SU-DHL-6 (cell line): ENCODE measurements at regions not wholly inside any gene's neighbourhood (a gene's known extent, or its start where the extent isn't known, plus 50 kb on each side); places are given as distances from the start of the nearest gene placed in this dataset.

Source experiments
- H2AFZ ChIP-seq: fragments of 200-600 bp; sonication (generic); 2 replicates; pipeline ENCODE4 v1.6.1; 2014; ENCODE audit warnings: low read depth, mild to moderate bottlenecking, moderate library complexity, mixed read lengths, antibody characterized with exemption, low read length; ENCODE audit not compliant: severe bottlenecking
- H3F3A ChIP-seq: fragments of 200-600 bp; shearing (Covaris generic); 2 replicates; pipeline ENCODE4 v1.6.0; 2016; ENCODE audit warnings: antibody characterized with exemption, mild to moderate bottlenecking; ENCODE audit not compliant: insufficient read depth
- H3K27ac ChIP-seq: fragments of 200-600 bp; sonication (generic); 2 replicates; pipeline ENCODE4 v1.5.1; 2016; ENCODE audit warnings: low read depth, mild to moderate bottlenecking, low read length, moderate library complexity, mixed read lengths
- H3K27me3 ChIP-seq: fragments of 200-600 bp; sonication (generic), shearing (Covaris generic); 2 replicates; pipeline ENCODE4 v1.6.0; 2014; ENCODE audit warnings: mild to moderate bottlenecking, low read length
- H3K36me3 ChIP-seq: fragments of 200-600 bp; sonication (generic); 2 replicates; pipeline ENCODE4 v1.6.1; 2014; ENCODE audit warnings: mild to moderate bottlenecking, low read length, mixed read lengths
- H3K4me2 ChIP-seq: fragments of 300-600, 200-600 bp; shearing (Covaris generic), sonication (generic); 2 replicates; pipeline ENCODE4 v1.6.0; 2014; ENCODE audit warnings: low read length, low read depth, mild to moderate bottlenecking; ENCODE audit not compliant: poor library complexity, severe bottlenecking
- H3K4me3 ChIP-seq: fragments of 200-600 bp; sonication (generic); 2 replicates; pipeline ENCODE4 v1.5.1; 2014; ENCODE audit warnings: antibody characterized with exemption, low read length, mild to moderate bottlenecking, mixed read lengths; ENCODE audit not compliant: insufficient read depth, poor library complexity, severe bottlenecking
- H3K79me2 ChIP-seq: fragments of 200-600 bp; sonication (generic); 2 replicates; pipeline ENCODE4 v1.6.1; 2014; ENCODE audit warnings: mild to moderate bottlenecking, low read length, moderate library complexity; ENCODE audit not compliant: insufficient read depth
- H3K9ac ChIP-seq: fragments of 200-600 bp; sonication (generic); 2 replicates; pipeline ENCODE4 v1.7.0; 2014; ENCODE audit warnings: mild to moderate bottlenecking, low read length
- H3K9me2 ChIP-seq: fragments of 200-600 bp; sonication (generic); replicated peaks from 2 replicates; pipeline ENCODE4 v1.6.1; 2014; ENCODE audit warnings: low read length; ENCODE audit not compliant: insufficient read depth
- H3K9me3 ChIP-seq: fragments of 200-600 bp; sonication (generic); 2 replicates; pipeline ENCODE4 v1.6.1; 2014; ENCODE audit warnings: low read length, mixed read lengths; ENCODE audit not compliant: insufficient read depth
- H4K20me1 ChIP-seq: fragments of 200-600 bp; sonication (generic); 2 replicates; pipeline ENCODE4 v1.6.1; 2014; ENCODE audit warnings: low read depth, mild to moderate bottlenecking, antibody characterized with exemption, low read length, moderate library complexity, mixed read lengths
- CTCF ChIP-seq: fragments of 200-600 bp; sonication (generic); IDR thresholded peaks from one replicate; pipeline ENCODE4 v1.5.1; 2017; ENCODE audit warnings: antibody characterized with exemption, mild to moderate bottlenecking, low read length, moderate library complexity; ENCODE audit not compliant: insufficient read depth, poor library complexity, severe bottlenecking
- EZH2phosphoT487 ChIP-seq: fragments of 200-600 bp; sonication (generic), shearing (Covaris generic); conservative IDR thresholded peaks from 2 replicates; pipeline ENCODE4 v1.6.1; 2018; ENCODE audit warnings: mild to moderate bottlenecking, antibody characterized with exemption, low read length, moderate library complexity, mixed read lengths

GRCh38 chr12:75870878-75871277, 160.7 kb downstream of the PHLDA1 start:
- no peak overlapping the region for H2AFZ ChIP-seq
- TF ChIP-seq CTCF, result no peak
- TF ChIP-seq EZH2phosphoT487, result no peak
- no peaks in the 10 kb centered on the region for H3K79me2 ChIP-seq
- H3K27me3 ChIP-seq, result no peaks in the 10 kb centered on the region
- H3K9me3 ChIP-seq, result no peaks in the 10 kb centered on the region
- H3K4me2 ChIP-seq, result no peak overlapping the region
- H4K20me1 ChIP-seq, result no peaks in the 10 kb centered on the region
- no peak overlapping the region for H3K4me3 ChIP-seq
- no peaks in the 10 kb centered on the region for H3K9me2 ChIP-seq
- H3K27ac ChIP-seq, result no peak overlapping the region
- no peaks in the 10 kb centered on the region for H3K36me3 ChIP-seq
- no peaks in the 10 kb centered on the region for H3F3A ChIP-seq
- no peak overlapping the region for H3K9ac ChIP-seq

- Histone ChIP-seq H3K9ac (no peak overlapping the region), H3K36me3 (no peaks in the 10 kb centered on the region), H2AFZ (no peak overlapping the region), H3K79me2 (no peaks in the 10 kb centered on the region), H3K27ac (no peak overlapping the region), H3F3A (no peaks in the 10 kb centered on the region), H3K27me3 (no peaks in the 10 kb centered on the region), H3K9me2 (no peaks in the 10 kb centered on the region), H3K9me3 (no peaks in the 10 kb centered on the region), H4K20me1 (no peaks in the 10 kb centered on the region), H3K4me3 (no peak overlapping the region), H3K4me2 (no peak overlapping the region)
- TF ChIP-seq EZH2phosphoT487 (no peak), CTCF (no peak)
Measured at GRCh38 chr12:75868501-75868900, 163.1 kb downstream of the PHLDA1 start.

GRCh38 chr12:75865315-75865714, 166.3 kb downstream of the PHLDA1 start:
- Histone ChIP-seq H3K9me3 (no peaks in the 10 kb centered on the region), H3K9ac (no peak overlapping the region), H3K9me2 (no peaks in the 10 kb centered on the region), H3F3A (no peaks in the 10 kb centered on the region), H2AFZ (no peak overlapping the region), H3K4me3 (no peak overlapping the region), H4K20me1 (no peaks in the 10 kb centered on the region), H3K27me3 (no peaks in the 10 kb centered on the region), H3K4me2 (no peak overlapping the region), H3K79me2 (no peaks in the 10 kb centered on the region), H3K36me3 (no peaks in the 10 kb centered on the region), H3K27ac (no peak overlapping the region)
- TF ChIP-seq EZH2phosphoT487 (no peak), CTCF (no peak)

- Histone ChIP-seq H2AFZ (no peak overlapping the region), H3K79me2 (no peaks in the 10 kb centered on the region), H3K9me2 (no peaks in the 10 kb centered on the region), H3K4me3 (no peak overlapping the region), H3K9ac (no peak overlapping the region), H3K9me3 (no peaks in the 10 kb centered on the region), H3K36me3 (no peaks in the 10 kb centered on the region), H4K20me1 (no peaks in the 10 kb centered on the region), H3K27me3 (no peaks in the 10 kb centered on the region), H3K27ac (no peak overlapping the region), H3K4me2 (no peak overlapping the region), H3F3A (no peaks in the 10 kb centered on the region)
- TF ChIP-seq EZH2phosphoT487 (no peak), CTCF (no peak)
Measured at GRCh38 chr12:75864161-75864560, 167.4 kb downstream of the PHLDA1 start.
